HG03565 (cell line): ENCODE measurements at regions not wholly inside any gene's neighbourhood (a gene's known extent, or its start where the extent isn't known, plus 50 kb on each side); places are given as distances from the start of the nearest gene placed in this dataset.

ENCODE experiments used
- ATAC-seq: cut with Tn5 transposase; IDR thresholded peaks from one replicate; pipeline ENCODE4 v1.9.1; 2021; ENCODE audit warnings: mild to moderate bottlenecking, moderate library complexity; ENCODE audit not compliant: unreplicated experiment

- no peak for ATAC-seq
Measured at GRCh38 chr6:168791917-168792316, 350.9 kb downstream of the SMOC2 start.

GRCh38 chr6:168789699-168790098 lies 348.7 kb downstream of the SMOC2 start:
- no peak for ATAC-seq

GRCh38 chr6:168785720-168786511 lies 344.9 kb downstream of the SMOC2 start:
- ATAC-seq = no peak

- no peak for ATAC-seq
Measured at GRCh38 chr6:168784426-168784825, 343.4 kb downstream of the SMOC2 start.

- ATAC-seq = no peak
Measured at GRCh38 chr6:168783720-168784119, 342.7 kb downstream of the SMOC2 start.

GRCh38 chr6:168782187-168782751 lies 341.3 kb downstream of the SMOC2 start:
- no peak for ATAC-seq

GRCh38 chr6:168778201-168778600 lies 337.2 kb downstream of the SMOC2 start:
- no peak for ATAC-seq

GRCh38 chr6:168774381-168774780 lies 333.4 kb downstream of the SMOC2 start:
- no peak for ATAC-seq

GRCh38 chr6:168773788-168774187 lies 332.8 kb downstream of the SMOC2 start:
- ATAC-seq = no peak

- no peak for ATAC-seq
Measured at GRCh38 chr6:168765752-168766151, 324.8 kb downstream of the SMOC2 start.

GRCh38 chr6:168756009-168756634 lies 315.1 kb downstream of the SMOC2 start:
- ATAC-seq = no peak

GRCh38 chr6:168746643-168747042 lies 305.7 kb downstream of the SMOC2 start:
- ATAC-seq = no peak

- no peak for ATAC-seq
Measured at GRCh38 chr6:168746013-168746412, 305.0 kb downstream of the SMOC2 start.

- ATAC-seq = no peak
Measured at GRCh38 chr6:168744861-168745260, 303.9 kb downstream of the SMOC2 start.

- no peak for ATAC-seq
Measured at GRCh38 chr6:168741942-168742782, 301.2 kb downstream of the SMOC2 start.

- ATAC-seq = no peak
Measured at GRCh38 chr6:168741305-168741704, 300.3 kb downstream of the SMOC2 start.

- ATAC-seq = no peak
Measured at GRCh38 chr6:168739381-168739780, 298.4 kb downstream of the SMOC2 start.

GRCh38 chr6:168737481-168737880 lies 296.5 kb downstream of the SMOC2 start:
- no peak for ATAC-seq

- no peak for ATAC-seq
Measured at GRCh38 chr6:168737014-168737413, 296.0 kb downstream of the SMOC2 start.

GRCh38 chr6:168736039-168736438 lies 295.1 kb downstream of the SMOC2 start:
- ATAC-seq = no peak

- ATAC-seq = no peak
Measured at GRCh38 chr6:168735268-168735949, 294.4 kb downstream of the SMOC2 start.
